GM12878 (cell line): ENCODE measurements at regions not wholly inside any gene's neighbourhood (a gene's known extent, or its start where the extent isn't known, plus 50 kb on each side); places are given as distances from the start of the nearest gene placed in this dataset.

Source experiments
- FOXK2 ChIP-seq: fragments of 450-650 bp; IDR thresholded peaks from 2 replicates; pipeline ENCODE4 v1.6.1; 2017; ENCODE audit warnings: mild to moderate bottlenecking, moderate library complexity
- MEF2A ChIP-seq: IDR thresholded peaks from 2 replicates; pipeline ENCODE4 v1.6.1; 2011; ENCODE audit warnings: low read depth, mild to moderate bottlenecking, low read length, moderate library complexity; ENCODE audit not compliant: insufficient read depth
- POLR2AphosphoS2 ChIP-seq: IDR thresholded peaks from 2 replicates; pipeline ENCODE4 v1.6.1; 2011; ENCODE audit warnings: low read depth, mild to moderate bottlenecking, low read length, improper control_type of control experiment, moderate library complexity
- TARDBP ChIP-seq: IDR thresholded peaks from 2 replicates; pipeline ENCODE4 v1.6.1; 2016; ENCODE audit warnings: borderline replicate concordance
- TF ChIP-seq, protein P1 (sequence below): IDR thresholded peaks from 2 replicates; pipeline ENCODE4 v1.6.1; 2011; ENCODE audit warnings: borderline replicate concordance, low read depth, mild to moderate bottlenecking, moderate library complexity, mixed read lengths, low read length; ENCODE audit not compliant: insufficient read depth; ENCODE audit errors: extremely low read length
- TF ChIP-seq, protein P2 (sequence below), 3 experiments: IDR thresholded peaks in 2 of 3; conservative IDR thresholded peaks in 1 of 3; 2 replicates each; pipeline ENCODE4 v1.5.1; 2011; ENCODE audit warnings: low read depth in 3 of 3, low read length in 3 of 3, mild to moderate bottlenecking in 3 of 3, control low read depth in 2 of 3, moderate library complexity in 2 of 3, inconsistent platforms in 1 of 3, mixed read lengths in 1 of 3; ENCODE audit not compliant: control insufficient read depth in 2 of 3, insufficient read depth in 1 of 3; ENCODE audit errors: extremely low read depth in 1 of 3
- TF ChIP-seq, protein P3 (sequence below): IDR thresholded peaks from 2 replicates; pipeline ENCODE4 v1.6.1; 2012; ENCODE audit warnings: low read depth, low read length, improper control_type of control experiment

- TF ChIP-seq TARDBP (no peak), FOXK2 (no peak), POLR2AphosphoS2 (no peak), MEF2A (no peak)
- TF ChIP-seq, protein P1, sequence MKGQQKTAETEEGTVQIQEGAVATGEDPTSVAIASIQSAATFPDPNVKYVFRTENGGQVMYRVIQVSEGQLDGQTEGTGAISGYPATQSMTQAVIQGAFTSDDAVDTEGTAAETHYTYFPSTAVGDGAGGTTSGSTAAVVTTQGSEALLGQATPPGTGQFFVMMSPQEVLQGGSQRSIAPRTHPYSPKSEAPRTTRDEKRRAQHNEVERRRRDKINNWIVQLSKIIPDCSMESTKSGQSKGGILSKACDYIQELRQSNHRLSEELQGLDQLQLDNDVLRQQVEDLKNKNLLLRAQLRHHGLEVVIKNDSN: no peak
- TF ChIP-seq, protein P2, sequence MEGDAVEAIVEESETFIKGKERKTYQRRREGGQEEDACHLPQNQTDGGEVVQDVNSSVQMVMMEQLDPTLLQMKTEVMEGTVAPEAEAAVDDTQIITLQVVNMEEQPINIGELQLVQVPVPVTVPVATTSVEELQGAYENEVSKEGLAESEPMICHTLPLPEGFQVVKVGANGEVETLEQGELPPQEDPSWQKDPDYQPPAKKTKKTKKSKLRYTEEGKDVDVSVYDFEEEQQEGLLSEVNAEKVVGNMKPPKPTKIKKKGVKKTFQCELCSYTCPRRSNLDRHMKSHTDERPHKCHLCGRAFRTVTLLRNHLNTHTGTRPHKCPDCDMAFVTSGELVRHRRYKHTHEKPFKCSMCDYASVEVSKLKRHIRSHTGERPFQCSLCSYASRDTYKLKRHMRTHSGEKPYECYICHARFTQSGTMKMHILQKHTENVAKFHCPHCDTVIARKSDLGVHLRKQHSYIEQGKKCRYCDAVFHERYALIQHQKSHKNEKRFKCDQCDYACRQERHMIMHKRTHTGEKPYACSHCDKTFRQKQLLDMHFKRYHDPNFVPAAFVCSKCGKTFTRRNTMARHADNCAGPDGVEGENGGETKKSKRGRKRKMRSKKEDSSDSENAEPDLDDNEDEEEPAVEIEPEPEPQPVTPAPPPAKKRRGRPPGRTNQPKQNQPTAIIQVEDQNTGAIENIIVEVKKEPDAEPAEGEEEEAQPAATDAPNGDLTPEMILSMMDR (IDR thresholded peaks at IDR 0.05 in 2 of 3, conservative IDR thresholded peaks at IDR 0.05 in 1 of 3; ENCODE audit: control insufficient read depth in 2 of 3, extremely low read depth in 1 of 3, insufficient read depth in 1 of 3, low read depth in 3 of 3, low read length in 3 of 3): no peak
- TF ChIP-seq, protein P3, sequence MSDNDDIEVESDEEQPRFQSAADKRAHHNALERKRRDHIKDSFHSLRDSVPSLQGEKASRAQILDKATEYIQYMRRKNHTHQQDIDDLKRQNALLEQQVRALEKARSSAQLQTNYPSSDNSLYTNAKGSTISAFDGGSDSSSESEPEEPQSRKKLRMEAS: no peak
Measured at GRCh38 chr7:26034391-26034790, 117.6 kb upstream of the NFE2L3 start.
